Neural progenitor cell (in vitro differentiated cells): ENCODE measurements at regions not wholly inside any gene's neighbourhood (a gene's known extent, or its start where the extent isn't known, plus 50 kb on each side); places are given as distances from the start of the nearest gene placed in this dataset.

Source experiments
- CTCF ChIP-seq: fragments of 200-600 bp; sonication (generic); IDR thresholded peaks from 2 replicates; pipeline ENCODE4 v1.5.1; 2017; ENCODE audit warnings: antibody characterized with exemption, mild to moderate bottlenecking
- EZH2 ChIP-seq: fragments of 200-600 bp; sonication (generic); IDR thresholded peaks from 2 replicates; pipeline ENCODE4 v1.6.1; 2017; ENCODE audit warnings: antibody characterized with exemption, mild to moderate bottlenecking, moderate library complexity

GRCh38 chr2:236677368-236677767 is 107.7 kb downstream of the ACKR3 start:
- TF ChIP-seq CTCF (no peak), EZH2 (no peak)
